K562 (cell line): ENCODE measurements at regions not wholly inside any gene's neighbourhood (a gene's known extent, or its start where the extent isn't known, plus 50 kb on each side); places are given as distances from the start of the nearest gene placed in this dataset.

ENCODE experiments used
- EZH2 ChIP-seq: IDR thresholded peaks from 2 replicates; pipeline ENCODE4 v1.6.1; 2012; ENCODE audit warnings: low read depth, mild to moderate bottlenecking, inconsistent platforms, low read length, borderline replicate concordance
- NR2C1 ChIP-seq, 2 experiments: fragments of 450-650 bp; IDR thresholded peaks; 2 replicates each; pipeline ENCODE4 v1.6.1; 2017; ENCODE audit warnings: mild to moderate bottlenecking in 2 of 2, antibody characterized with exemption in 1 of 2, inconsistent platforms in 1 of 2, missing compliant biosample characterization in 1 of 2, missing genetic modification characterization in 1 of 2
- RAD21 ChIP-seq, 2 experiments: fragments of 250-450 bp in 1 of 2; fragments of 450-650 bp in 1 of 2; sonication (Bioruptor Pico) in 1 of 2; formaldehyde crosslinking in 1 of 2; IDR thresholded peaks in 1 of 2; conservative IDR thresholded peaks in 1 of 2; 2 replicates each; pipeline versions ENCODE4 v1.4.0 to v1.8.0; 2020 to 2022; ENCODE audit warnings: mild to moderate bottlenecking in 2 of 2, moderate library complexity in 1 of 2
- TGIF2 ChIP-seq: sonication (generic); formaldehyde crosslinking; IDR thresholded peaks from 2 replicates; pipeline ENCODE4 v1.8.1; 2022; ENCODE audit warnings: mild to moderate bottlenecking, missing genetic modification reagents, moderate library complexity
- ZNF274 ChIP-seq: IDR thresholded peaks from 2 replicates; pipeline ENCODE4 v1.6.1; 2011; ENCODE audit warnings: low read depth, mild to moderate bottlenecking, low read length, moderate library complexity, borderline replicate concordance
- TF ChIP-seq, protein P1 (sequence below), 3 experiments: IDR thresholded peaks in 2 of 3; conservative IDR thresholded peaks in 1 of 3; 2 replicates each; pipeline ENCODE4 v1.5.1; 2011 to 2012; ENCODE audit warnings: low read length in 3 of 3, mild to moderate bottlenecking in 3 of 3, control low read depth in 2 of 3, improper control_type of control experiment in 1 of 3, inconsistent platforms in 1 of 3, low read depth in 1 of 3, mixed read lengths in 1 of 3, moderate library complexity in 1 of 3; ENCODE audit not compliant: insufficient read depth in 2 of 3
- TF ChIP-seq, protein P2 (sequence below): sonication (generic); formaldehyde crosslinking; IDR thresholded peaks from 2 replicates; pipeline ENCODE4 v1.8.0; 2022; ENCODE audit warnings: mild to moderate bottlenecking, missing genetic modification reagents

DNA sequence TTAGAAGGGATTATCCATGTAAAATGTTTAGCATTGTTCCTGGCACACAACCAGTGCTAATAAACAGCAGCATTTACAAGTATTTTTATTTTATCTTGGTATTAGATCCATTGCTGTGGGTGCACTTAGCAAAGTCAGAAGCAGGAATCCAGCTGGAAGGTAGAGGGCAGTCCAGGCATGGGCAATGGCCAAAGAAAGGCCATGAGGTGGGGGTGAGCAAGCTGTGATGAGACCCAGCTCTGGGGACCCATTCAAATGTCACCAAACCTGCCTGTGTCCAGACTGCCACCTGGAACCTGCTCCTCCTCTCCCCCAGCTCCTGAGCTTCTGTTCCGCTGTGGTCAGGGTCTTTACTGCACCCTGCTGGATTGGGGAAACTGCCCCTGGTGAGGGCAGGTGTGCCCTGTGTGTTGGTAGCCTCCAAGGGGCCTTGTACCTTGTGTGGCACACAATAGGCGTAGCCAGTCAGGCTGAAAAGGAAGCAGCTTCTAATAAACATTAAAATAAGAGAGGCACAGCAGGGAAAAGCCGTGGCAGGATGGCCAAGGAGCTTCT lies 118.0 kb upstream of the CRHR1 start:
- TF ChIP-seq, protein P1, sequence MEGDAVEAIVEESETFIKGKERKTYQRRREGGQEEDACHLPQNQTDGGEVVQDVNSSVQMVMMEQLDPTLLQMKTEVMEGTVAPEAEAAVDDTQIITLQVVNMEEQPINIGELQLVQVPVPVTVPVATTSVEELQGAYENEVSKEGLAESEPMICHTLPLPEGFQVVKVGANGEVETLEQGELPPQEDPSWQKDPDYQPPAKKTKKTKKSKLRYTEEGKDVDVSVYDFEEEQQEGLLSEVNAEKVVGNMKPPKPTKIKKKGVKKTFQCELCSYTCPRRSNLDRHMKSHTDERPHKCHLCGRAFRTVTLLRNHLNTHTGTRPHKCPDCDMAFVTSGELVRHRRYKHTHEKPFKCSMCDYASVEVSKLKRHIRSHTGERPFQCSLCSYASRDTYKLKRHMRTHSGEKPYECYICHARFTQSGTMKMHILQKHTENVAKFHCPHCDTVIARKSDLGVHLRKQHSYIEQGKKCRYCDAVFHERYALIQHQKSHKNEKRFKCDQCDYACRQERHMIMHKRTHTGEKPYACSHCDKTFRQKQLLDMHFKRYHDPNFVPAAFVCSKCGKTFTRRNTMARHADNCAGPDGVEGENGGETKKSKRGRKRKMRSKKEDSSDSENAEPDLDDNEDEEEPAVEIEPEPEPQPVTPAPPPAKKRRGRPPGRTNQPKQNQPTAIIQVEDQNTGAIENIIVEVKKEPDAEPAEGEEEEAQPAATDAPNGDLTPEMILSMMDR (IDR thresholded peaks at IDR 0.05 in 2 of 3, conservative IDR thresholded peaks at IDR 0.05 in 1 of 3; ENCODE audit: insufficient read depth in 2 of 3, low read depth in 1 of 3, low read length in 3 of 3): peak; percentile 29 to 49 (median 49)
- no peak for TF ChIP-seq TGIF2 (CRISPR knock-in tag)
- TF ChIP-seq ZNF274: no peak
- no peak for TF ChIP-seq EZH2
- no peak for TF ChIP-seq NR2C1 (IDR thresholded peaks at IDR 0.05)
- no peak for TF ChIP-seq NR2C1 (tag; IDR thresholded peaks at IDR 0.05)
- peak in 1 of 2 experiments; percentile 70; a peak in 3 of 4 replicates for TF ChIP-seq RAD21 (CRISPR knock-in tag; conservative IDR thresholded peaks at IDR 0.05 in 1 of 2, IDR thresholded peaks at IDR 0.05 in 1 of 2)
- TF ChIP-seq, protein P2, sequence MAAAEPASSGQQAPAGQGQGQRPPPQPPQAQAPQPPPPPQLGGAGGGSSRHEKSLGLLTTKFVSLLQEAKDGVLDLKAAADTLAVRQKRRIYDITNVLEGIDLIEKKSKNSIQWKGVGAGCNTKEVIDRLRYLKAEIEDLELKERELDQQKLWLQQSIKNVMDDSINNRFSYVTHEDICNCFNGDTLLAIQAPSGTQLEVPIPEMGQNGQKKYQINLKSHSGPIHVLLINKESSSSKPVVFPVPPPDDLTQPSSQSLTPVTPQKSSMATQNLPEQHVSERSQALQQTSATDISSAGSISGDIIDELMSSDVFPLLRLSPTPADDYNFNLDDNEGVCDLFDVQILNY (CRISPR knock-in tag): no peak
